Hepatocyte (in vitro differentiated cells): ENCODE measurements at regions not wholly inside any gene's neighbourhood (a gene's known extent, or its start where the extent isn't known, plus 50 kb on each side); places are given as distances from the start of the nearest gene placed in this dataset.

Experiments used
- DNase-seq: peaks from one replicate; pipeline ENCODE4 v3.0.0-alpha.2; 2016; ENCODE audit warnings: low spot score
- H2AFZ ChIP-seq: fragments of 200-600 bp; sonication (generic); 2 replicates; pipeline ENCODE4 v1.6.0; 2016; ENCODE audit warnings: antibody characterized with exemption, mild to moderate bottlenecking
- H3K27ac ChIP-seq: fragments of 200-600 bp; sonication (generic); 2 replicates; pipeline ENCODE4 v1.5.1; 2016; ENCODE audit warnings: mild to moderate bottlenecking
- H3K27me3 ChIP-seq: fragments of 200-600 bp; sonication (generic); 2 replicates; pipeline ENCODE4 v1.6.1; 2016
- H3K36me3 ChIP-seq: fragments of 200-600 bp; sonication (generic); replicated peaks from 2 replicates; pipeline ENCODE4 v1.5.1; 2016; ENCODE audit warnings: low read depth; ENCODE audit not compliant: insufficient read depth
- H3K4me1 ChIP-seq: fragments of 200-600 bp; sonication (generic); 2 replicates; pipeline ENCODE4 v1.5.1; 2016; ENCODE audit warnings: mild to moderate bottlenecking, moderate library complexity; ENCODE audit not compliant: insufficient read depth
- H3K4me2 ChIP-seq: fragments of 200-600 bp; sonication (generic); 2 replicates; pipeline ENCODE4 v1.6.0; 2016
- H3K4me3 ChIP-seq: fragments of 200-600 bp; sonication (generic); 2 replicates; pipeline ENCODE4 v1.5.1; 2016; ENCODE audit warnings: mild to moderate bottlenecking
- H3K79me2 ChIP-seq: fragments of 200-600 bp; sonication (generic); 2 replicates; pipeline ENCODE4 v1.6.0; 2017; ENCODE audit warnings: mild to moderate bottlenecking
- H3K9me2 ChIP-seq: fragments of 200-600 bp; sonication (generic); replicated peaks from 2 replicates; pipeline ENCODE4 v1.6.0; 2017; ENCODE audit warnings: mild to moderate bottlenecking; ENCODE audit not compliant: insufficient read depth
- H3K9me3 ChIP-seq: fragments of 200-600 bp; sonication (generic); 2 replicates; pipeline ENCODE4 v1.5.1; 2016; ENCODE audit warnings: low read depth, mild to moderate bottlenecking
- H4K20me1 ChIP-seq: fragments of 200-600 bp; sonication (generic); 2 replicates; pipeline ENCODE4 v1.6.0; 2016; ENCODE audit warnings: mild to moderate bottlenecking; ENCODE audit not compliant: insufficient read depth, poor library complexity, severe bottlenecking
- EZH2 ChIP-seq: fragments of 200-600 bp; sonication (generic); IDR thresholded peaks from 2 replicates; pipeline ENCODE4 v1.6.1; 2016; ENCODE audit warnings: antibody characterized with exemption, mild to moderate bottlenecking, borderline replicate concordance
- EZH2phosphoT487 ChIP-seq: fragments of 200-600 bp; sonication (generic); IDR thresholded peaks from one replicate; pipeline ENCODE4 v1.6.1; 2018; ENCODE audit warnings: antibody characterized with exemption, mild to moderate bottlenecking, low read depth, moderate library complexity; ENCODE audit not compliant: unreplicated experiment, severe bottlenecking
- WGBS: methylation state at CpG from one replicate; pipeline ENCODE4 v1.1.6; 2016; ENCODE audit warnings: low lambda C conversion rate; ENCODE audit errors: missing lambda C conversion rate; 5-methylcytosine and 5-hydroxymethylcytosine counted together
- TF ChIP-seq, protein P1 (sequence below): fragments of 200-600 bp; sonication (generic); IDR thresholded peaks from 2 replicates; pipeline ENCODE4 v1.5.1; 2016; ENCODE audit warnings: antibody characterized with exemption, mild to moderate bottlenecking; ENCODE audit not compliant: poor library complexity

- Histone ChIP-seq H4K20me1 (no peaks in the 10 kb centered on the region), H3K27ac (peak overlapping the region; percentile 88), H3K4me2 (peak overlapping the region; percentile 48), H3K27me3 (no peaks in the 10 kb centered on the region), H3K9me3 (no peaks in the 10 kb centered on the region), H2AFZ (no peak overlapping the region), H3K36me3 (no peaks in the 10 kb centered on the region), H3K4me3 (no peak overlapping the region), H3K4me1 (peaks cover 40% of the 10 kb centered on the region), H3K79me2 (no peaks in the 10 kb centered on the region), H3K9me2 (no peaks in the 10 kb centered on the region)
- no peak for DNase-seq
- 58% methylated on average over 11 of the region's 11 CpGs for WGBS
- TF ChIP-seq, protein P1, sequence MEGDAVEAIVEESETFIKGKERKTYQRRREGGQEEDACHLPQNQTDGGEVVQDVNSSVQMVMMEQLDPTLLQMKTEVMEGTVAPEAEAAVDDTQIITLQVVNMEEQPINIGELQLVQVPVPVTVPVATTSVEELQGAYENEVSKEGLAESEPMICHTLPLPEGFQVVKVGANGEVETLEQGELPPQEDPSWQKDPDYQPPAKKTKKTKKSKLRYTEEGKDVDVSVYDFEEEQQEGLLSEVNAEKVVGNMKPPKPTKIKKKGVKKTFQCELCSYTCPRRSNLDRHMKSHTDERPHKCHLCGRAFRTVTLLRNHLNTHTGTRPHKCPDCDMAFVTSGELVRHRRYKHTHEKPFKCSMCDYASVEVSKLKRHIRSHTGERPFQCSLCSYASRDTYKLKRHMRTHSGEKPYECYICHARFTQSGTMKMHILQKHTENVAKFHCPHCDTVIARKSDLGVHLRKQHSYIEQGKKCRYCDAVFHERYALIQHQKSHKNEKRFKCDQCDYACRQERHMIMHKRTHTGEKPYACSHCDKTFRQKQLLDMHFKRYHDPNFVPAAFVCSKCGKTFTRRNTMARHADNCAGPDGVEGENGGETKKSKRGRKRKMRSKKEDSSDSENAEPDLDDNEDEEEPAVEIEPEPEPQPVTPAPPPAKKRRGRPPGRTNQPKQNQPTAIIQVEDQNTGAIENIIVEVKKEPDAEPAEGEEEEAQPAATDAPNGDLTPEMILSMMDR, result no peak
- TF ChIP-seq EZH2phosphoT487, result no peak
- no peak for TF ChIP-seq EZH2
Measured at GRCh38 chr6:168916576-168917211, 337.0 kb downstream of the THBS2 start.

GRCh38 chr6:168915855-168916254, 337.8 kb downstream of the THBS2 start:
- no peaks in the 10 kb centered on the region for H3K9me2 ChIP-seq
- H3K4me2 ChIP-seq, result peak overlapping the region; percentile 48
- peak overlapping the region; percentile 88 for H3K27ac ChIP-seq
- WGBS, result 49% methylated on average over 4 of the region's 4 CpGs
- no peak overlapping the region for H3K4me3 ChIP-seq
- H3K27me3 ChIP-seq, result no peaks in the 10 kb centered on the region
- no peak overlapping the region for H2AFZ ChIP-seq
- H3K36me3 ChIP-seq, result no peaks in the 10 kb centered on the region
- DNase-seq, result peak; percentile 38
- H3K79me2 ChIP-seq, result no peaks in the 10 kb centered on the region
- no peaks in the 10 kb centered on the region for H3K9me3 ChIP-seq
- no peaks in the 10 kb centered on the region for H4K20me1 ChIP-seq
- H3K4me1 ChIP-seq, result peaks cover 40% of the 10 kb centered on the region
- TF ChIP-seq EZH2 (no peak), EZH2phosphoT487 (no peak)
- TF ChIP-seq, protein P1, result no peak

GRCh38 chr6:168915242-168915641, 338.4 kb downstream of the THBS2 start:
- Histone ChIP-seq H3K4me3 (no peak overlapping the region), H3K4me2 (peak overlapping the region; percentile 48), H3K27me3 (no peaks in the 10 kb centered on the region), H4K20me1 (no peaks in the 10 kb centered on the region), H3K4me1 (peaks cover 35% of the 10 kb centered on the region), H3K36me3 (no peaks in the 10 kb centered on the region), H3K9me3 (no peaks in the 10 kb centered on the region), H3K27ac (peak overlapping the region; percentile 88), H3K9me2 (no peaks in the 10 kb centered on the region), H2AFZ (no peak overlapping the region), H3K79me2 (no peaks in the 10 kb centered on the region)
- peak; percentile 72 for DNase-seq
- WGBS, result 74% methylated on average over 6 of the region's 6 CpGs
- TF ChIP-seq EZH2 (no peak), EZH2phosphoT487 (no peak)
- TF ChIP-seq, protein P1, result no peak
